ENCODE measurements at regions not wholly inside any gene's neighbourhood (a gene's known extent, or its start where the extent isn't known, plus 50 kb on each side); places are given as distances from the start of the nearest gene placed in this dataset.
A peak's percentile ranks its signal among the peaks of the same experiment; 100 is the strongest.
"Not testable (repeated sequence)": the region's sequence is repeated elsewhere in the genome, so short reads cannot be mapped to it uniquely, and the experiment has no call there.

DNA sequence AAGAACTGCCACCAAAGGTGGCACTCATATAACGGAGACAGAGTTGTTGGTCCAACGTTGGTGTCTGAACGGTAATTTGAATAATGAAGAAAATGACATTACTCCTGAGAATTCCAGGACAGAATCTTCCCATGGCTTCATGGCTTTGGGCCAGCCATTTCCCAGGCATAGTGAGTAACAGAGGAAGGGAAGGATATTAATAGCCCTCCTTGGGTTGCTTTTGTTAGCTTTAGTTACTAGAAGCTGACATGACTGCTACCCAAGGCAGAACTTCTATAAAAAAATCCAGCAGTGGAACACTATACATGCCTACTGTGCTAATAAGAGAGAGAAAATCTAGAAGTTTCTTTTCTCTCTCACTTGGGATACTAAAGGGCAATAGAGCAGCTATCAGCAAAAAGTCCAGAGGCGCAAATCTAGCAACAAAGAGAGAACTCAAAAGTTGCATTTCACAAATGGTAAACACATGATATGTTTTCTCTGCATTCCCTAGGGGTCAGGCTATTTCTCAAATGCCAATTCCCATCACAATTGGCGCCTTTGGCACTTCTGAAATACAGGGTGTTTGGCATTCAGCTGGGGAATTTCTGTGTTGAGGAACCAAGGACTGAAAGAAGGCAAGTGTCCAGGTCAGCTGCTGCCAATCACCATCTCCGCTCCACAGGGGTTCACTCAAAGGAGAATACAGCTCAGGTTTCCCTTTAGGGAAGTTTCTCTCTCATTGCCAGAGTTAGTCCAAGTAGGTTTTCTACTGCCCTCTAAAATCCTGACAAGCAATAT lies 160.8 kb upstream of the KYNU start:
- DNase-seq (ENCODE audit: low read depth, low spot score) = peak; percentile 74

- DNase-seq (ENCODE audit: low read depth, low spot score) = no peak
Measured at GRCh38 chr2:142714600-142714999, 162.9 kb upstream of the KYNU start.

GRCh38 chr2:142710336-142710735 lies 167.1 kb upstream of the KYNU start:
- no peak for DNase-seq (ENCODE audit: low read depth, low spot score)

GRCh38 chr2:142707318-142707717 lies 170.1 kb upstream of the KYNU start:
- peak; percentile 22 for DNase-seq (ENCODE audit: low read depth, low spot score)

DNA sequence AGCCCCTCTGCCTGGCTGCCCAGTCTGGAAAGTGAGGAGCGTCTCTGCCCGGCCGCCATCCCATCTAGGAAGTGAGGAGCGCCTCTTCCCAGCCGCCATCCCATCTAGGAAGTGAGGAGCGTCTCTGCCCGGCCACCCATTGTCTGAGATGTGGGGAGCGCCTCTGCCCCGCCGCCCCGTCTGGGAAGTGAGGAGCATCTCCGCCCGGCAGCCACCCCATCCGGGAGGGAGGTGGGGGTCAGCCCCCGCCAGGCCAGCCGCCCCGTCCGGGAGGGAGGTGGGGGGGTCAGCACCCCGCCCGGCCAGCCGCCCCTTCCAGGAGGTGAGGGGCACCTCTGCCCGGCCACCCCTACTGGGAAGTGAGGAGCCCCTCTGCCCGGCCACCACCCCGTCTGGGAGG lies 175.1 kb upstream of the KYNU start:
- DNase-seq (ENCODE audit: low read depth, low spot score) = not testable (repeated sequence)

DNA sequence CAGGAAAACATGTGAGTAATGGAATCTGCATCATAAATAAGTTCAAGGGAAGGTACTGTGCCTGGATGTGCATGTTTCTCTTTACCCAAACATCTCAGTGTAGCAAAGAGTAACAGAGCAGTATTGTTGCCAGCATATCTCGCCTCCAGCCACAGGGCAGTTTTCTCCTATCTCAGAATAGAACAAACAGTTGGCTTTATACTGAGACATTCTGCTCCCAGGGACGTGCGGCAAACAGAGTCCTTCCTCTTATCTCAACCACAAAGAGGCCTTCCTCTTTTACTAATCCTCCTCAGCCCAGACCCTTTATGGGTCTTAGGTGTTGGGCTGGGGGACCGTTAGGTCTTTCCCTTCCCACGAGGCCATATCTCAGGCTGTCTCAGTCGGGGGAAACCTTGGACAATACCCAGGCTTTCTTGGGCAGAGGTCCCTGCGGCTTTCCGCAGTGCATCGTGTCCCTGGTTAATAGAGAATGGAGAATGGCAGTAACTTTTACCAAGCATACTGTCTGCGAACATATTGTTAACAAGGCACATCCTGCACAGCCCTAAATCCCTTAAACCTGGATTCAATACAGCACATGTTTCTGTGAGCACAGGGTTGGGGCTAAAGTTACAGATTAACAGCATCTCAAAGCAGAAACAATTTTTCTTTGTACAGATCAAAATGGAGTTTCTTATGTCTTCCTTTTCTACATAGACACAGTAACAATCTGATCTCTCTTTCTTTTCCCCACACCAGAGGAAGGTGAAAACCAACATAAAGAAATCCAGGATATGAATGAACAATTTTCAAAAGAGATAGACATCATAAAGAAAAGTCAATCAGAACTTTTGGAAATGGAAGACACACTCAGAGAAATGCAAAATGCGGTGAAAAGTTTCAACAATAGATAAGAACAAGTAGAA lies 181.9 kb upstream of the KYNU start:
- DNase-seq (ENCODE audit: low read depth, low spot score) = peak; percentile 49

GRCh38 chr2:142694282-142694681 lies 183.2 kb upstream of the KYNU start:
- DNase-seq (ENCODE audit: low read depth, low spot score) = no peak

- DNase-seq (ENCODE audit: low read depth, low spot score) = peak; percentile 64
Measured at GRCh38 chr2:142693171-142693950, 184.1 kb upstream of the KYNU start.

- DNase-seq (ENCODE audit: low read depth, low spot score) = no peak
Measured at GRCh38 chr2:142688856-142689605, 188.4 kb upstream of the KYNU start.

DNA sequence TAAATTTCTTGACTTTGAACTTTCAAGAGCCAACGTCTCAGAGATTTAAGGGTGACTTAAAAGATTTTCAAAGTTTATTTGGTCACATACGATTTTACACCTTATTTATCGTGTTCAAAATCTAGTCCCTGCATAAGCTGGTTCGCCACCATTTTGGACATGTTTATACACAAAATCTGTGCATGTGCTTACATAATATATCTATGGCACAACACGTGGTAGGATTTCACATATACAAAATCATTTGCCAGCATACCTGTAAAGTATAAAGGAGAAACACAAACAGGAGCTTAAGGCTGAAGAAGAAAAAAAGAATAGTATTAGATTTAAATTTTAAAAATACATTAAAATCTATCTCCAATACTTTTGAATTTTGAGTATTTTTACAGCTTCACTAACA lies 190.0 kb upstream of the KYNU start:
- no peak for DNase-seq (ENCODE audit: low read depth, low spot score)

GRCh38 chr2:142687075-142687474 lies 190.4 kb upstream of the KYNU start:
- DNase-seq (ENCODE audit: low read depth, low spot score) = no peak

- no peak for DNase-seq (ENCODE audit: low read depth, low spot score)
Measured at GRCh38 chr2:142684667-142685066, 192.8 kb upstream of the KYNU start.

DNA sequence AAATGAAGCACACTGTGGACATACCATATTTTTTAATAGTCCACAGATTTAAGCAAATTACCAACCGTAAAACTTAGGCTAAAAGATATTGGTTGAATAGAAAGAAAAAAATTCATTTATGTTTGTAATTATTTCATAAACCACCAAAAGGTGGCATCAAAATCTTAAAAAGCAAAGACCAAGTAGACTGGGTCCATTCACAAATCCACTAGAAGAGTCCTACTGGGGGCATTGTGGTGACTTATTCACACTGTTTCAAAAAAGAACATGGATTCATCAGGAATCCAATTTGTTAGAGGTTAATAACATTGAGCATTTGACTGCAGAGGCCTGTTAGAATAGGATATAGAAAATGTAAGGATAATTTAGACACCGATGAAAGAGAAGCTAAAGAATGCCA lies 194.9 kb upstream of the KYNU start:
- no peak for DNase-seq (ENCODE audit: low read depth, low spot score)

DNA sequence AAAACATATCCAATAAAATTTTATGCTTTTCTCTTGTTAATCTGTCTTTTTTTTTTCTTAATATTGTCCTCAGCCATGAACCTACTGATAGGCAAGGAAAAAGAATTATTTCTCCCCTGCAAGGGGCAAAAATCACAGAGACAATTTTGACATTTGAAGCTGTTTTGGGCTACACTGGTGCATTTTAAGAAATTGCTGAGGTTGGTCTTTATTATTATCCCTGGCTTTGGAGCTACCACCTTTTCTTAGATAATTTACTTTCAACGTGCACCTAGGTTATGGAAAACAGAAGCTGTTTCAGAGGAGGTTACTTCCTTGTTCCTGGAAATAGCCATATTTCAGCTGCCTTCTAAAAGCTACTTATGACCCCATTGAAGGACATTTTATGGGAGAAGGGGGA lies 195.5 kb upstream of the KYNU start:
- no peak for DNase-seq (ENCODE audit: low read depth, low spot score)

DNA sequence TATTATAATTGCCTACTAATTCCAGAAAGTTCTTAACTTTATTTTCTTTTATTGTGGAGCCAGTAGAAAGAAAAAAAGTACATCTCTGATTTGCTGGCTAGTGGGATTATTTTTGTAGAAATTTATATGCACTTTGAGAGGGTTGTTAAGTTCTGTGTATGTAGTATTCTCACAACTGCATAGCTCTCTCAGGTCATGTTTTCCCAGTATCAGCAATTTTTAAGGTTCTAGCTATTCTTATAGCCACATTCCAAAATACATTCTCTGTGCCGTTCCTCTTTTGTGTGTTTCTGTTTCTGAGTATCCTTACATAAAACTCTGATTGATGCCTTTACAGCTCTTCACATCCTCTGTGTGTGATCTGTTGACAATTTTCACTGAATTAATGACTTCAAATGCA lies 199.3 kb upstream of the KYNU start:
- no peak for DNase-seq (ENCODE audit: low read depth, low spot score)

GRCh38 chr2:142675398-142675797 lies 202.1 kb upstream of the KYNU start:
- DNase-seq (ENCODE audit: low read depth, low spot score) = no peak

DNA sequence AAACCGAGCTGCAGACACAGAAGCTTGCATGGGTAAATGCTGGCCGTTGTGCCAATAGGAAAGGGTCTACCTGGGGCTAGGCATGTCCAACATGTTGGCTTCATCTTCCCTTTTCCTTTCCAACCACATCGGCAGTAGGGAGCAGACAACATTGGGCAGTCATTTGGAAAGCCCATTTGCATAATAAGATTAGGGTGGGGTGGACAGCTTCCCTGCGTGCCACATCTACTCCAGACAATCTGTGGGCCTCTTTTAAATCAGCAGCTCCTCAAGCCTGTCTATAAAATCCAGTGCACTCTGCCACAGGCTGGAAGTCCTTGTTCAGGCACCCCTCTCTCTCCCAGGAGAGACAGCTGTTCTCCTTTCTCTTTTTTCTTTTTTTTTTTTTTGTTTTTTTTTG lies 203.6 kb upstream of the KYNU start:
- DNase-seq (ENCODE audit: low read depth, low spot score) = no peak

DNA sequence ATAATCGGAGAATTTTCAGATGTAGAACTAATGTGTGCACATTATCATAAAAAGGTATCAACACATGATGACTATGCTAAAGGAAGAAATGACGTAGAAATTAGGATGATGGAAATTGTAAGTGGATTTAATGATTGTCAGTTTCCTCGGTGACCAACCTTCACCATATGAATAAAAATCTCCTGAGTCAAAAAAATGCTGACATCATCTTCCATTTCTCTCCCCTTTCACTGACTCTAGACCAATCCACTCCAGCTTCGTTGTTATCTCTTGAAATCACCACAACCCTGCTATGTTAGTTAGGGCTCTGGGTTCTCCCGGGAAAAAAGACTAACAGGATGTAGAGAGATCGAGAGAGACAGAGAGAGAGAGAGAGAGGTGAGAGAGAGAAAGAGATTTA lies 204.8 kb upstream of the KYNU start:
- no peak for DNase-seq (ENCODE audit: low read depth, low spot score)

- DNase-seq (ENCODE audit: low read depth, low spot score) = no peak
Measured at GRCh38 chr2:142670362-142670761, 207.1 kb upstream of the KYNU start.

- DNase-seq (ENCODE audit: low read depth, low spot score) = no peak
Measured at GRCh38 chr2:142668420-142668819, 209.0 kb upstream of the KYNU start.

- DNase-seq (ENCODE audit: low read depth, low spot score) = no peak
Measured at GRCh38 chr2:142665241-142665640, 212.2 kb upstream of the KYNU start.

All from ELF-1 (cell line).